OCI-LY7 (cell line): ENCODE measurements at regions not wholly inside any gene's neighbourhood (a gene's known extent, or its start where the extent isn't known, plus 50 kb on each side); places are given as distances from the start of the nearest gene placed in this dataset.
A peak's percentile ranks its signal among the peaks of the same experiment; 100 is the strongest.

ENCODE experiments used
- BruUV-seq: library from RNA; stranded (reverse); fragments of 400-500 nt; replicated peaks from 2 replicates; lab custom pipeline; 2021; lab: Mats Ljungman, UMichigan
- CTCF ChIA-PET: fragments of 300-600 bp; sonication (Branson Sonifier 250); formaldehyde crosslinking; loops from one replicate; lab custom pipeline; 2022; ENCODE audit warnings: antibody characterized with exemption; ENCODE audit not compliant: unreplicated experiment; lab: Charles Lee
- POLR2A ChIA-PET: fragments of 300-600 bp; sonication (Branson Sonifier 250); formaldehyde crosslinking; loops from one replicate; lab custom pipeline; 2022; ENCODE audit warnings: antibody characterized with exemption; lab: Charles Lee
- DNase-seq: peaks from one replicate; pipeline ENCODE4 v3.0.0-alpha.2; 2015; ENCODE audit warnings: low spot score
- H2AFZ ChIP-seq: fragments of 200-600 bp; sonication (generic), shearing (Covaris generic); 2 replicates; pipeline ENCODE4 v1.6.1; 2014; ENCODE audit warnings: mild to moderate bottlenecking, antibody characterized with exemption, low read length, moderate library complexity
- H3K27ac ChIP-seq: fragments of 200-600 bp; sonication (generic); 2 replicates; pipeline ENCODE4 v1.5.1; 2014; ENCODE audit warnings: mixed run types, low read depth, mild to moderate bottlenecking, moderate library complexity, low read length, inconsistent platforms; ENCODE audit not compliant: poor library complexity, severe bottlenecking
- H3K36me3 ChIP-seq: fragments of 200-600 bp; sonication (generic); 2 replicates; pipeline ENCODE4 v1.6.1; 2014; ENCODE audit warnings: mild to moderate bottlenecking, antibody characterized with exemption, low read length, moderate library complexity, mixed read lengths; ENCODE audit not compliant: insufficient read depth
- H3K4me1 ChIP-seq: fragments of 200-600 bp; sonication (generic); 2 replicates; pipeline ENCODE4 v1.5.1; 2014; ENCODE audit warnings: mild to moderate bottlenecking, low read length; ENCODE audit not compliant: insufficient read depth, poor library complexity, severe bottlenecking
- H3K4me2 ChIP-seq: fragments of 200-600 bp; sonication (generic); 2 replicates; pipeline ENCODE4 v1.6.1; 2014; ENCODE audit warnings: mild to moderate bottlenecking, low read length
- H3K4me3 ChIP-seq: fragments of 200-600 bp; sonication (generic); 2 replicates; pipeline ENCODE4 v1.5.1; 2014; ENCODE audit warnings: mild to moderate bottlenecking, low read depth, low read length; ENCODE audit not compliant: poor library complexity, severe bottlenecking
- H3K79me2 ChIP-seq: fragments of 200-600 bp; sonication (generic); 2 replicates; pipeline ENCODE4 v1.6.1; 2016; ENCODE audit warnings: low read depth, mild to moderate bottlenecking, low read length, moderate library complexity, mixed read lengths; ENCODE audit not compliant: insufficient read depth
- H3K9me2 ChIP-seq: fragments of 200-600 bp; sonication (generic); 2 replicates; pipeline ENCODE4 v1.6.1; 2016; ENCODE audit warnings: mild to moderate bottlenecking, low read length, mixed read lengths; ENCODE audit not compliant: insufficient read depth
- H3K9me3 ChIP-seq: fragments of 200-600 bp; sonication (generic); 2 replicates; pipeline ENCODE4 v1.6.1; 2014; ENCODE audit warnings: mild to moderate bottlenecking, mixed run types, low read length, mixed read lengths
- H4K20me1 ChIP-seq: fragments of 200-600 bp; sonication (generic); 2 replicates; pipeline ENCODE4 v1.6.1; 2014; ENCODE audit warnings: mild to moderate bottlenecking, antibody characterized with exemption, low read length, moderate library complexity, mixed read lengths; ENCODE audit not compliant: insufficient read depth
- CTCF ChIP-seq: fragments of 200-600 bp; sonication (generic); conservative IDR thresholded peaks from 2 replicates; pipeline ENCODE4 v1.5.1; 2014; ENCODE audit warnings: mild to moderate bottlenecking, antibody characterized with exemption, low read length, moderate library complexity, mixed read lengths
- EZH2phosphoT487 ChIP-seq: fragments of 200-600 bp; sonication (generic); IDR thresholded peaks from 2 replicates; pipeline ENCODE4 v1.6.1; 2018; ENCODE audit warnings: low read depth, borderline replicate concordance, mild to moderate bottlenecking, mixed run types, antibody characterized with exemption, low read length, moderate library complexity, mixed read lengths
- intact Hi-C: fragments of 100-400 bp; cut with micrococcal nuclease; formaldehyde crosslinking; loops from one replicate; pipeline ENCODE4 v1.10.0; 2022; ENCODE audit not compliant: unreplicated experiment

GRCh38 chr10:50987934-50988333 is 86.4 kb upstream of the PRKG1 start:
- no TSS peak for BruUV-seq
- POLR2A ChIA-PET, result interaction anchor here (0.9 kb wide), 1 partner anchor 680 kb away, joined by 3 read pairs; no protein-coding TSS in a partner anchor

GRCh38 chr10:50988792-50989191 is 85.5 kb upstream of the PRKG1 start:
- CTCF ChIA-PET, result no interaction called here
- H3K36me3 ChIP-seq, result no peaks in the 10 kb centered on the region
- POLR2A ChIA-PET, result no interaction called here

More at GRCh38 chr10:50987934-50988333, 86.4 kb upstream of the PRKG1 start:
- CTCF ChIA-PET, result no interaction called here
- no peak overlapping the region for H3K4me2 ChIP-seq
- intact Hi-C loops, result no loop called here
- H3K9me3 ChIP-seq, result no peaks in the 10 kb centered on the region
- H3K4me3 ChIP-seq, result no peak overlapping the region
- no peak for DNase-seq
- H3K79me2 ChIP-seq, result no peaks in the 10 kb centered on the region
- no peaks in the 10 kb centered on the region for H4K20me1 ChIP-seq
- H3K27ac ChIP-seq, result no peak overlapping the region
- TF ChIP-seq CTCF (no peak), EZH2phosphoT487 (no peak)
- no peaks in the 10 kb centered on the region for H3K4me1 ChIP-seq
- H3K9me2 ChIP-seq, result no peaks in the 10 kb centered on the region
- no peak overlapping the region for H2AFZ ChIP-seq
- H3K36me3 ChIP-seq, result no peaks in the 10 kb centered on the region

More at GRCh38 chr10:50988792-50989191, 85.5 kb upstream of the PRKG1 start:
- intact Hi-C loops, result no loop called here
- no peak overlapping the region for H3K4me3 ChIP-seq
- no peak overlapping the region for H3K4me2 ChIP-seq
- H4K20me1 ChIP-seq, result no peaks in the 10 kb centered on the region
- no peaks in the 10 kb centered on the region for H3K9me2 ChIP-seq
- H3K79me2 ChIP-seq, result no peaks in the 10 kb centered on the region
- no peaks in the 10 kb centered on the region for H3K9me3 ChIP-seq
- H3K27ac ChIP-seq, result no peak overlapping the region
- BruUV-seq, result no TSS peak
- TF ChIP-seq CTCF (peak; percentile 79), EZH2phosphoT487 (no peak)
- no peak for DNase-seq
- H3K4me1 ChIP-seq, result no peaks in the 10 kb centered on the region
- no peak overlapping the region for H2AFZ ChIP-seq
